HCT116 (cell line): ENCODE measurements at regions not wholly inside any gene's neighbourhood (a gene's known extent, or its start where the extent isn't known, plus 50 kb on each side); places are given as distances from the start of the nearest gene placed in this dataset.
"Not testable (repeated sequence)": the region's sequence is repeated elsewhere in the genome, so short reads cannot be mapped to it uniquely, and the experiment has no call there.

Experiments
- ATAC-seq: fragments of 200-7000 bp; cut with Tn5 transposase; 2 replicates; pipeline ENCODE4 v1.9.1; 2020; ENCODE audit warnings: mild to moderate bottlenecking, moderate library complexity
- BruUV-seq: library from RNA; stranded (reverse); fragments of 400-500 nt; replicated peaks from 2 replicates; lab custom pipeline; 2021; lab: Mats Ljungman, UMichigan
- CTCF ChIA-PET: fragments of 300-600 bp; sonication (Branson Sonifier 250); formaldehyde crosslinking; loops from one replicate; lab custom pipeline; 2021; ENCODE audit warnings: antibody characterized with exemption; lab: Charles Lee
- POLR2A ChIA-PET: fragments of 300-600, 350-600 bp; sonication (Branson Sonifier 250); formaldehyde crosslinking; loops from one replicate; lab custom pipeline; 2021; ENCODE audit warnings: antibody characterized with exemption; lab: Charles Lee
- RAD21 ChIA-PET, 2 experiments: fragments of 300-600 bp; sonication (Branson Sonifier 250); formaldehyde crosslinking; loops; one replicate each; lab custom pipeline; 2023; ENCODE audit warnings: low total read pairs in 2 of 2; ENCODE audit not compliant: uncharacterized antibody in 2 of 2, unreplicated experiment in 2 of 2, low non-redundant PET in 1 of 2; lab: Charles Lee
- DNase-seq: peaks from one replicate; pipeline ENCODE4 v3.0.0-alpha.2; 2010; ENCODE audit warnings: low read depth, low spot score
- H2AFZ ChIP-seq: fragments of 200-600 bp; shearing (Covaris generic), sonication (generic); 2 replicates; pipeline ENCODE4 v1.6.1; 2017; ENCODE audit warnings: low read depth, mixed run types, mixed read lengths, antibody characterized with exemption, low read length; ENCODE audit not compliant: poor library complexity, severe bottlenecking
- H3K27ac ChIP-seq: 2 replicates; pipeline ENCODE4 v1.5.1; 2012; ENCODE audit warnings: low read depth, low read length
- H3K27me3 ChIP-seq: fragments of 200-600 bp; sonication (generic); 2 replicates; pipeline ENCODE4 v1.6.1; 2016; ENCODE audit warnings: mixed run types, low read length, mixed read lengths; ENCODE audit not compliant: insufficient read depth
- H3K36me3 ChIP-seq, 2 experiments: fragments of 200-500 bp in 1 of 2; fragments of 200-600 bp in 1 of 2; sonication (Bioruptor generic) in 1 of 2; sonication (generic) in 1 of 2; 2 replicates each; pipeline versions ENCODE4 v1.5.1 to v1.6.1; 2014 to 2016; ENCODE audit warnings: low read length in 2 of 2, inconsistent platforms in 1 of 2, mixed read lengths in 1 of 2, mixed run types in 1 of 2; ENCODE audit not compliant: insufficient read depth in 2 of 2, control insufficient read depth in 1 of 2
- H3K4me1 ChIP-seq, 2 experiments: fragments of 200-600 bp in 1 of 2; sonication (generic) in 1 of 2; 2 replicates each; pipeline versions ENCODE4 v1.5.1 to v1.6.1; 2012 to 2017; ENCODE audit warnings: low read length in 2 of 2, inconsistent platforms in 1 of 2, mild to moderate bottlenecking in 1 of 2, mixed read lengths in 1 of 2, mixed run types in 1 of 2, moderate library complexity in 1 of 2; ENCODE audit not compliant: insufficient read depth in 2 of 2, control insufficient read depth in 1 of 2
- H3K4me2 ChIP-seq: fragments of 200-600 bp; sonication (generic); 2 replicates; pipeline ENCODE4 v1.6.1; 2017; ENCODE audit warnings: mixed run types, low read length, mixed read lengths
- H3K4me3 ChIP-seq, 2 experiments: fragments of 200-600 bp in 1 of 2; sonication (generic) in 1 of 2; replicated peaks in 1 of 2; 2 replicates each; pipeline ENCODE4 v1.5.1; 2011 to 2016; ENCODE audit warnings: low read length in 2 of 2, control low read depth in 1 of 2, low read depth in 1 of 2, mild to moderate bottlenecking in 1 of 2, mixed read lengths in 1 of 2, mixed run types in 1 of 2
- H3K79me2 ChIP-seq: fragments of 200-600 bp; sonication (generic); 2 replicates; pipeline ENCODE4 v1.6.1; 2017; ENCODE audit warnings: mild to moderate bottlenecking, mixed run types, low read length, moderate library complexity, mixed read lengths; ENCODE audit not compliant: insufficient read depth
- H3K9ac ChIP-seq: fragments of 200-600 bp; sonication (generic); 2 replicates; pipeline ENCODE4 v1.6.1; 2016; ENCODE audit warnings: low read length, mixed read lengths
- H3K9me2 ChIP-seq: fragments of 200-600 bp; sonication (generic), shearing (Covaris generic); 2 replicates; pipeline ENCODE4 v1.6.1; 2017; ENCODE audit warnings: mixed run types, mild to moderate bottlenecking, moderate library complexity; ENCODE audit not compliant: insufficient read depth
- H3K9me3 ChIP-seq, 2 experiments: fragments of 200-500 bp in 1 of 2; fragments of 200-600 bp in 1 of 2; sonication (Bioruptor generic) in 1 of 2; sonication (generic) in 1 of 2; 2 replicates each; pipeline ENCODE4 v1.6.1; 2014 to 2017; ENCODE audit warnings: low read length in 2 of 2, mixed read lengths in 2 of 2, inconsistent platforms in 1 of 2, low read depth in 1 of 2, mild to moderate bottlenecking in 1 of 2, mixed run types in 1 of 2, moderate library complexity in 1 of 2; ENCODE audit not compliant: control insufficient read depth in 1 of 2, insufficient read depth in 1 of 2
- H4K20me1 ChIP-seq: fragments of 200-600 bp; sonication (generic), shearing (Covaris generic); 2 replicates; pipeline ENCODE4 v1.6.1; 2017; ENCODE audit warnings: mixed run types, mild to moderate bottlenecking, moderate library complexity; ENCODE audit not compliant: insufficient read depth
- EZH2 ChIP-seq: fragments of 200-600 bp; sonication (generic); IDR thresholded peaks from 2 replicates; pipeline ENCODE4 v1.6.1; 2017; ENCODE audit warnings: antibody characterized with exemption, mixed run types
- EZH2phosphoT487 ChIP-seq: fragments of 200-600 bp; IDR thresholded peaks from 2 replicates; pipeline ENCODE4 v1.6.1; 2018; ENCODE audit warnings: antibody characterized with exemption, borderline replicate concordance
- POLR2AphosphoS5 ChIP-seq: IDR thresholded peaks from 2 replicates; pipeline ENCODE4 v1.6.1; 2011; ENCODE audit warnings: mild to moderate bottlenecking, low read depth, low read length, moderate library complexity
- SIN3A ChIP-seq: IDR thresholded peaks from 2 replicates; pipeline ENCODE4 v1.6.1; 2012; ENCODE audit warnings: low read depth
- SRF ChIP-seq: IDR thresholded peaks from 2 replicates; pipeline ENCODE4 v1.6.1; 2012; ENCODE audit warnings: low read depth
- intact Hi-C: fragments of 100-400 bp; cut with micrococcal nuclease; formaldehyde crosslinking; loops from 2 replicates; pipeline ENCODE4 v1.10.0; 2022

GRCh38 chrX:129255516-129255915 is 267.8 kb downstream of the SMARCA1 start:
- H3K9ac ChIP-seq, ATAC-seq, H3K4me3 ChIP-seq, H3K4me1 ChIP-seq, H2AFZ ChIP-seq, intact Hi-C loops, H3K9me2 ChIP-seq, DNase-seq, CTCF ChIA-PET, H3K79me2 ChIP-seq, H3K27me3 ChIP-seq, BruUV-seq, RAD21 ChIA-PET, POLR2A ChIA-PET, H3K27ac ChIP-seq, H4K20me1 ChIP-seq, H3K4me2 ChIP-seq, H3K9me3 ChIP-seq, H3K36me3 ChIP-seq: not testable (repeated sequence)

GRCh38 chrX:129249563-129249962 is 273.7 kb downstream of the SMARCA1 start:
- H3K36me3 ChIP-seq = no peaks in the 10 kb centered on the region
- H4K20me1 ChIP-seq = no peaks in the 10 kb centered on the region
- ChIA-PET POLR2A (no interaction called here), RAD21 (no interaction called here), CTCF (no interaction called here)
- no peak overlapping the region for H3K9ac ChIP-seq
- no peaks in the 10 kb centered on the region for H3K79me2 ChIP-seq
- H3K4me2 ChIP-seq = no peak overlapping the region
- no peaks in the 10 kb centered on the region for H3K4me1 ChIP-seq
- no peaks in the 10 kb centered on the region for H3K27me3 ChIP-seq
- no peak for ATAC-seq
- H3K27ac ChIP-seq = no peak overlapping the region
- BruUV-seq = no TSS peak
- TF ChIP-seq SIN3A (no peak), EZH2 (no peak), SRF (no peak), EZH2phosphoT487 (no peak), POLR2AphosphoS5 (no peak)
- H3K4me3 ChIP-seq = no peak overlapping the region
- H3K9me2 ChIP-seq = no peaks in the 10 kb centered on the region
- intact Hi-C loops = no loop called here
- H3K9me3 ChIP-seq = no peaks in the 10 kb centered on the region
- H2AFZ ChIP-seq = no peak overlapping the region
- DNase-seq = no peak
